Pancreas (tissue), 10 donors: ENCODE measurements at regions not wholly inside any gene's neighbourhood (a gene's known extent, or its start where the extent isn't known, plus 50 kb on each side); places are given as distances from the start of the nearest gene placed in this dataset.

Experiments
- ATAC-seq, 4 donors: fragments of 200-7000 bp; cut with Tn5 transposase; one replicate each; pipeline versions ENCODE4 v1.8.0 to v1.9.1; 2020; ENCODE audit warnings: mild to moderate bottlenecking in 4 of 4, moderate library complexity in 4 of 4
- DNase-seq, 6 donors: peaks; one replicate each; pipeline ENCODE4 v3.0.0-alpha.2; 2020
- FAIRE-seq: peaks from 2 replicates; lab custom pipeline; 2012; peaks lifted over from hg19 to GRCh38; lab: Jason Lieb, UNC
- H3K27ac ChIP-seq, 4 donors: fragments of 200-600 bp; sonication (generic); 1 replicate in 3 of 4; 2 replicates in 1 of 4; pipeline versions ENCODE4 v1.5.0 to v1.8.0; 2020
- H3K27me3 ChIP-seq, 4 donors: fragments of 200-600 bp; one replicate each; pipeline ENCODE4 v1.8.0; 2021
- H3K36me3 ChIP-seq, 3 donors: fragments of 200-600 bp; sonication (generic) in 1 of 3; one replicate each; pipeline versions ENCODE4 v1.5.0 to v1.8.0; 2020 to 2021
- H3K4me1 ChIP-seq, 3 donors: fragments of 200-600 bp; one replicate each; pipeline ENCODE4 v1.8.0; 2021
- H3K4me3 ChIP-seq, 4 donors: fragments of 200-600 bp; sonication (generic) in 2 of 4; one replicate each; pipeline versions ENCODE4 v1.5.0 to v1.8.0; 2020 to 2021
- H3K9me3 ChIP-seq, 4 donors: fragments of 200-600 bp; one replicate each; pipeline ENCODE4 v1.8.0; 2021
- WGBS, 2 donors: extraction: QIAGEN DNeasy Blood & Tissue Kit; methylation state at CpG; one replicate each; pipeline ENCODE4 v1.1.7; 2013; 5-methylcytosine and 5-hydroxymethylcytosine counted together
- intact Hi-C, 3 donors: fragments of 100-400 bp; cut with DNase I; formaldehyde crosslinking; loops; one replicate each; pipeline versions ENCODE4 v1.11.1 to v1.14.2; 2022
- TF ChIP-seq, protein P1 (sequence below), 4 donors: fragments of 200-600 bp; sonication (generic) in 3 of 4; IDR thresholded peaks; one replicate each; pipeline versions ENCODE4 v1.5.0 to v1.8.0; 2021; ENCODE audit warnings: antibody characterized with exemption in 4 of 4
- donor health status: healthy with polysubstance abuse.
- donor health status: DM: no; HTN: no; CAD: no; lungs with moderate emphysema.
- donor health status: DM: no; HTN: no; CAD: no.
- donor health status: control.
- donor health status: control.
- donor health status: Bipolar disorder and iron deficiency.
- donor health status: DM: yes; HTN: yes; CAD: no.
- donor health status: DM: no; HTN: no; CAD: no.
- donor health status: DM: no; HTN: no; CAD: no.
- donor health status: DM: yes; HTN: yes; CAD: no.

DNA sequence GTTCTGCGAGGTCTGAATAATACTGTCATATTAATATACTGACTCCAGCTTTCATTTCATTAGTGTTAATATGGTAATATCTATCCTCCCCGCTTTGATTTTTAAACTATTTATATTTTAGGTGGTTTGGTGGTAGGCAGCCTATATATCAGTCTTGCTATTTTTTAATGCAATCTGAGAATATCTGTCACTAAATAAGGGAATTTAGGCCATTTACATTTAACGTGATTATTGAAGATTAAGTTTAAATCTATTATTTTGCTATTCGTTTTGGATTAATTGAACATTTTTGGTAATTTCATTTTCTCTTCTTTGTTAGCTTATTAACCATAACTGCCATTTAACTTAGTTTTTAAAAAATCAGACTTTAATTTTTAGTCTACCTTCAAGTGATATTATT, 247.7 kb upstream of the PMFBP1 start:
- TF ChIP-seq, protein P1, sequence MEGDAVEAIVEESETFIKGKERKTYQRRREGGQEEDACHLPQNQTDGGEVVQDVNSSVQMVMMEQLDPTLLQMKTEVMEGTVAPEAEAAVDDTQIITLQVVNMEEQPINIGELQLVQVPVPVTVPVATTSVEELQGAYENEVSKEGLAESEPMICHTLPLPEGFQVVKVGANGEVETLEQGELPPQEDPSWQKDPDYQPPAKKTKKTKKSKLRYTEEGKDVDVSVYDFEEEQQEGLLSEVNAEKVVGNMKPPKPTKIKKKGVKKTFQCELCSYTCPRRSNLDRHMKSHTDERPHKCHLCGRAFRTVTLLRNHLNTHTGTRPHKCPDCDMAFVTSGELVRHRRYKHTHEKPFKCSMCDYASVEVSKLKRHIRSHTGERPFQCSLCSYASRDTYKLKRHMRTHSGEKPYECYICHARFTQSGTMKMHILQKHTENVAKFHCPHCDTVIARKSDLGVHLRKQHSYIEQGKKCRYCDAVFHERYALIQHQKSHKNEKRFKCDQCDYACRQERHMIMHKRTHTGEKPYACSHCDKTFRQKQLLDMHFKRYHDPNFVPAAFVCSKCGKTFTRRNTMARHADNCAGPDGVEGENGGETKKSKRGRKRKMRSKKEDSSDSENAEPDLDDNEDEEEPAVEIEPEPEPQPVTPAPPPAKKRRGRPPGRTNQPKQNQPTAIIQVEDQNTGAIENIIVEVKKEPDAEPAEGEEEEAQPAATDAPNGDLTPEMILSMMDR (IDR thresholded peaks at IDR 0.05): no peak

DNA sequence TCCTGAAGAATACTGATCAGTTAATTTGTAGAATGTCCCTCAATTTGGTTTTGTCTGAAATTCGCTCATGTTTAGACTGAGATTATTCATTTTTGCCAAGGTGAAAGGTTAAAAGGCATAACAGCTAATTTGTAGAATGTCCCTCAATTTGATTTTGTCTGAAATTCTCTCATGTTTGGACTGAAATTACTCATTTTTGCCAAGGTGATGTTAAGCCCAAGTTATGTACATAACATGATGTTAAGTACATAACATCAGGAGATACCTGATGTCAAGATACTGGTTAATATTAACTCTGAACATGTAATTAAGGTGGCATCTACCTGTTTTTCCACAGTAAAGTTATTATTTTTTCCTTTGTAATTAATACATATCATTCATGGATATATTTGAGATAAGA, 243.4 kb upstream of the PMFBP1 start:
- H3K27me3 ChIP-seq: no peaks in the 10 kb centered on the region
- FAIRE-seq: no peak
- no peak overlapping the region for H3K4me3 ChIP-seq
- DNase-seq: no peak
- TF ChIP-seq, protein P1 (IDR thresholded peaks at IDR 0.05): no peak
- H3K27ac ChIP-seq: no peak overlapping the region
- WGBS, 2 donors: 41 to 57% methylated on average over 1 of the region's 1 CpG
- no peaks in the 10 kb centered on the region for H3K9me3 ChIP-seq
- peaks cover 0 to 3% (median 0%) of the 10 kb centered on the region in 3 donors for H3K4me1 ChIP-seq
- intact Hi-C loops: no loop called here
- no peak for ATAC-seq
- H3K36me3 ChIP-seq: no peaks in the 10 kb centered on the region

More for the DNA sequence above, 247.7 kb upstream of the PMFBP1 start:
- DNase-seq (no peak), FAIRE-seq (no peak), ATAC-seq (no peak)
- no peaks in the 10 kb centered on the region for H3K9me3 ChIP-seq
- peaks cover 0 to 3% (median 0%) of the 10 kb centered on the region in 3 donors for H3K4me1 ChIP-seq
- H3K27me3 ChIP-seq: no peaks in the 10 kb centered on the region
- no peaks in the 10 kb centered on the region for H3K36me3 ChIP-seq
- no peak overlapping the region for H3K4me3 ChIP-seq
- intact Hi-C loops: no loop called here
- H3K27ac ChIP-seq: no peak overlapping the region
- WGBS, 2 donors: 92% methylated on average over 4 of the region's 4 CpGs

DNA sequence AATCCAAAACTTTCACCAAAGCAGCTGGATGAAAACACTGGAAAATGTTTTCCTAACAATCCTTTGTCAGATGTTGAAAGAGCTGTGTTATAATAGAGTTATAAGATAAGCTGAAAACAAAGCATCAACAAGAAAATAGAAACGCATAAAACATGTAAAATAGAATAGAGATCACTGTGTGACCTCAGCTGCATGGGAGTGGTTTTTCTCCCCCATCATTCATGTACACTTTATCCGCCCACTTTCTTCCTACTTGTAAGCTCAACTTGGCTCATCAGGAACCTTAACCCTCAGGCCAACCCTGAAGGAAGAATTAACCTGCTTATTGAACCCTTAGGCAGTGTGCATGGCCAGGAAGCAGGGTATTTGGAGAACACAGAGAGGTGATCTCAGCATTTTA, 238.5 kb upstream of the PMFBP1 start:
- intact Hi-C loops: no loop called here
- WGBS, 2 donors: 72 to 85% methylated on average over 2 of the region's 2 CpGs
- Histone ChIP-seq H3K27ac (no peak overlapping the region), H3K4me3 (no peak overlapping the region), H3K27me3 (no peaks in the 10 kb centered on the region), H3K4me1 (peaks cover 0 to 2% (median 0%) of the 10 kb centered on the region in 3 donors), H3K9me3 (no peaks in the 10 kb centered on the region), H3K36me3 (no peaks in the 10 kb centered on the region)
- FAIRE-seq (no peak), DNase-seq (no peak), ATAC-seq (no peak)
- TF ChIP-seq, protein P1 (IDR thresholded peaks at IDR 0.05): no peak

DNA sequence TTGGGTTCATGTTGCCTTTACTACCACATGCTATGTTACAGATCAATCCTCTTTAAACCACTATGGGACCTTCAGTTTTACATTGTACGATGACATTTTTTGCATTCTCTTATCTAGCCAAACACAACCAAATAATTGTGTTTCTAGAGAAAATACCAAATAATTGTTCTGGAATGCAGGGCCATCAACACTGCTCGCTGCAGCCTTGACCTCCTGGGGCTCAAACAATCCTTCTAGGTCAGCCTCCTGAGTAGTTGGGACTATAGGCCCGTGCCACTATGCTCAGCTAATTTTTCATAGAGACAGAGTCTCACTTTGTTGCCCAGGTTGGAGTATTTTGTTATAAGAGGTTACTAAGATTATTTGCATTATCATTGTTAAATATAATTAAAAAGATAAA, 237.5 kb upstream of the PMFBP1 start:
- FAIRE-seq (no peak), DNase-seq (no peak), ATAC-seq (no peak)
- Histone ChIP-seq H3K9me3 (no peaks in the 10 kb centered on the region), H3K4me1 (no peaks in the 10 kb centered on the region), H3K27me3 (no peaks in the 10 kb centered on the region), H3K27ac (no peak overlapping the region), H3K36me3 (no peaks in the 10 kb centered on the region), H3K4me3 (no peak overlapping the region)
- intact Hi-C loops: no loop called here
- TF ChIP-seq, protein P1 (IDR thresholded peaks at IDR 0.05): no peak
- WGBS, 2 donors: 56 to 65% methylated on average over 3 of the region's 3 CpGs

DNA sequence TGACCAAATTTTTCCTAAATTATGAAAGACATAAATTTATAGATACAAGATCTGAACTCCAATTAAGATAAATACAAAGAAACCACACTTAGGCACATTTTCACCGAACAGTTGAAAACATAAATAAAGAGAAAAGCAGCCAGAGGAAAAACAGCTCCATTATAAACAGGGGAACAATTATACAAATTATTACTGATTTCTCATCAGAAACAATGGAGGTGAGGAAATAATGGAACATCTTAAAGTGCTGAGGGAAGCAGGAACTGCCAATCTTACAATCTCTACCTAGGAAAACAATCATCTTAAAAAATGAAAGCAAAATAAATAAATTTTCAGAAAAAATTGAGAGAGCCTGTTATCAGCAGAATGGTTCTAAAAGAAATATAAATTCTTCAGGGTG, 234.4 kb upstream of the PMFBP1 start:
- Histone ChIP-seq H3K27me3 (no peaks in the 10 kb centered on the region), H3K4me1 (no peaks in the 10 kb centered on the region), H3K9me3 (no peaks in the 10 kb centered on the region), H3K27ac (no peak overlapping the region), H3K4me3 (no peak overlapping the region), H3K36me3 (no peaks in the 10 kb centered on the region)
- FAIRE-seq (no peak), ATAC-seq (no peak), DNase-seq (no peak)
- intact Hi-C loops: no loop called here
- whole genome bisulfite sequencing, 2 donors: 79 to 94% methylated on average over 1 of the region's 1 CpG
- TF ChIP-seq, protein P1 (IDR thresholded peaks at IDR 0.05): no peak
